H9 (cell line): ENCODE measurements at regions not wholly inside any gene's neighbourhood (a gene's known extent, or its start where the extent isn't known, plus 50 kb on each side); places are given as distances from the start of the nearest gene placed in this dataset.
A peak's percentile ranks its signal among the peaks of the same experiment; 100 is the strongest.

ENCODE experiments used
- DNase-seq: peaks from one replicate; pipeline ENCODE4 v3.0.0-alpha.2; 2017
- H2AFZ ChIP-seq: one replicate; pipeline ENCODE4 v1.6.1; 2013; ENCODE audit warnings: mild to moderate bottlenecking, low read length, control low read depth, moderate library complexity
- H2AK5ac ChIP-seq: 2 replicates; pipeline ENCODE4 v1.6.1; 2013; ENCODE audit warnings: low read length, control low read depth, mixed read lengths; ENCODE audit not compliant: insufficient read length
- H2BK120ac ChIP-seq: one replicate; pipeline ENCODE4 v1.6.1; 2013; ENCODE audit warnings: low read depth, mild to moderate bottlenecking, low read length, control low read depth, inconsistent platforms; ENCODE audit not compliant: poor library complexity, severe bottlenecking
- H2BK12ac ChIP-seq: 2 replicates; pipeline ENCODE4 v1.6.1; 2013; ENCODE audit warnings: low read length, control low read depth, mixed read lengths, low read depth; ENCODE audit not compliant: insufficient read length
- H2BK15ac ChIP-seq: 2 replicates; pipeline ENCODE4 v1.6.1; 2013; ENCODE audit warnings: low read depth, low read length, control low read depth
- H2BK20ac ChIP-seq: one replicate; pipeline ENCODE4 v1.6.1; 2013; ENCODE audit warnings: low read depth, mild to moderate bottlenecking, low read length, control low read depth, inconsistent platforms; ENCODE audit not compliant: poor library complexity, severe bottlenecking
- H2BK5ac ChIP-seq: 2 replicates; pipeline ENCODE4 v1.6.1; 2013; ENCODE audit warnings: low read length, control low read depth, mixed read lengths; ENCODE audit not compliant: insufficient read length
- H3K14ac ChIP-seq: 2 replicates; pipeline ENCODE4 v1.6.1; 2013; ENCODE audit warnings: low read length, control low read depth; ENCODE audit not compliant: insufficient read depth
- H3K18ac ChIP-seq: 2 replicates; pipeline ENCODE4 v1.6.1; 2013; ENCODE audit warnings: low read depth, mild to moderate bottlenecking, mixed read lengths, low read length, control low read depth; ENCODE audit not compliant: insufficient read length
- H3K23ac ChIP-seq: 2 replicates; pipeline ENCODE4 v1.6.1; 2013; ENCODE audit warnings: low read length, control low read depth, mixed read lengths, low read depth; ENCODE audit not compliant: insufficient read length
- H3K23me2 ChIP-seq: 2 replicates; pipeline ENCODE4 v1.6.1; 2013; ENCODE audit warnings: low read depth, mild to moderate bottlenecking, mixed read lengths, low read length, control low read depth; ENCODE audit not compliant: insufficient read length, poor library complexity, severe bottlenecking
- H3K27ac ChIP-seq: 2 replicates; pipeline ENCODE4 v1.5.1; 2013; ENCODE audit warnings: low read length, control low read depth, mixed read lengths, low read depth; ENCODE audit not compliant: insufficient read length
- H3K27me3 ChIP-seq: 2 replicates; pipeline ENCODE4 v1.6.1; 2013; ENCODE audit warnings: low read length, control low read depth, inconsistent platforms; ENCODE audit not compliant: insufficient read depth
- H3K4ac ChIP-seq: 2 replicates; pipeline ENCODE4 v1.6.1; 2013; ENCODE audit warnings: low read depth, mild to moderate bottlenecking, control low read depth, inconsistent platforms, low read length, moderate library complexity
- H3K4me1 ChIP-seq: 2 replicates; pipeline ENCODE4 v1.6.1; 2013; ENCODE audit warnings: low read length, control low read depth, inconsistent platforms; ENCODE audit not compliant: insufficient read depth
- H3K4me2 ChIP-seq: 2 replicates; pipeline ENCODE4 v1.6.1; 2013; ENCODE audit warnings: low read length, control low read depth, mixed read lengths; ENCODE audit not compliant: insufficient read length, insufficient read depth
- H3K56ac ChIP-seq: 2 replicates; pipeline ENCODE4 v1.6.1; 2013; ENCODE audit warnings: low read depth, mild to moderate bottlenecking, mixed read lengths, low read length, control low read depth; ENCODE audit not compliant: insufficient read length
- H3K79me1 ChIP-seq: 2 replicates; pipeline ENCODE4 v1.6.1; 2013; ENCODE audit warnings: low read depth, mild to moderate bottlenecking, moderate library complexity, low read length, control low read depth, inconsistent platforms; ENCODE audit not compliant: insufficient read depth, poor library complexity, severe bottlenecking
- H3K79me2 ChIP-seq: 2 replicates; pipeline ENCODE4 v1.6.1; 2013; ENCODE audit warnings: low read length, control low read depth, inconsistent platforms; ENCODE audit not compliant: insufficient read depth
- H3K9ac ChIP-seq: 2 replicates; pipeline ENCODE4 v1.6.1; 2013; ENCODE audit warnings: low read length, control low read depth, mixed read lengths; ENCODE audit not compliant: insufficient read length; ENCODE audit errors: extremely low read depth
- H3K9me3 ChIP-seq: one replicate; pipeline ENCODE4 v1.6.1; 2013; ENCODE audit warnings: low read depth, low read length, inconsistent platforms; ENCODE audit not compliant: control insufficient read depth
- H3T11ph ChIP-seq: one replicate; pipeline ENCODE4 v1.6.1; 2013; ENCODE audit warnings: mild to moderate bottlenecking, low read length, control low read depth, inconsistent platforms
- H4K20me1 ChIP-seq: one replicate; pipeline ENCODE4 v1.6.1; 2013; ENCODE audit not compliant: control insufficient read depth, insufficient read length, insufficient read depth
- H4K5ac ChIP-seq: 2 replicates; pipeline ENCODE4 v1.6.1; 2013; ENCODE audit warnings: low read depth, mild to moderate bottlenecking, mixed read lengths, low read length, control low read depth; ENCODE audit not compliant: insufficient read length
- H4K8ac ChIP-seq: replicated peaks from 2 replicates; pipeline ENCODE4 v1.6.1; 2013; ENCODE audit warnings: low read length, control low read depth, mixed read lengths, low read depth; ENCODE audit not compliant: insufficient read length
- H4K91ac ChIP-seq: 2 replicates; pipeline ENCODE4 v1.6.1; 2013; ENCODE audit warnings: low read depth, mild to moderate bottlenecking, moderate library complexity, mixed read lengths, low read length, control low read depth; ENCODE audit not compliant: insufficient read length
- H3K27ac Mint-ChIP-seq, 3 experiments: 2 replicates in 2 of 3; 3 replicates in 1 of 3; pipeline ENCODE4 v1.8.0; 2020 to 2021; ENCODE audit warnings: mixed read lengths in 3 of 3, mild to moderate bottlenecking in 1 of 3, moderate library complexity in 1 of 3
- H3K27me3 Mint-ChIP-seq: 2 replicates; pipeline ENCODE4 v1.8.0; 2021; ENCODE audit warnings: low read depth, mild to moderate bottlenecking, moderate library complexity, mixed read lengths
- H3K36me3 Mint-ChIP-seq, 3 experiments: 2 replicates in 2 of 3; 3 replicates in 1 of 3; pipeline ENCODE4 v1.8.0; 2020 to 2021; ENCODE audit warnings: low read depth in 3 of 3, mixed read lengths in 3 of 3; ENCODE audit not compliant: insufficient read depth in 1 of 3
- H3K4me1 Mint-ChIP-seq, 2 experiments: 2 replicates each; pipeline ENCODE4 v1.8.0; 2020; ENCODE audit warnings: mixed read lengths in 2 of 2
- H3K4me3 Mint-ChIP-seq, 2 experiments: 2 replicates in 1 of 2; 3 replicates in 1 of 2; pipeline ENCODE4 v1.8.0; 2020 to 2021; ENCODE audit warnings: mild to moderate bottlenecking in 2 of 2, mixed read lengths in 2 of 2, moderate library complexity in 1 of 2
- H3K9me3 Mint-ChIP-seq, 2 experiments: 2 replicates in 1 of 2; 3 replicates in 1 of 2; pipeline ENCODE4 v1.8.0; 2020; ENCODE audit warnings: mild to moderate bottlenecking in 2 of 2, mixed read lengths in 2 of 2, moderate library complexity in 1 of 2
- CTCF ChIP-seq: fragments of 200-600 bp; sonication (generic); conservative IDR thresholded peaks from 3 replicates; pipeline ENCODE4 v1.8.0; 2021; ENCODE audit warnings: antibody characterized with exemption, mild to moderate bottlenecking
- WGBS: extraction: QIAGEN DNeasy Blood & Tissue Kit; methylation state at CpG from one replicate; pipeline ENCODE4 v1.1.7; 2013; ENCODE audit warnings: missing lambda C conversion rate, low lambda C conversion rate, mixed read lengths; ENCODE audit not compliant: insufficient read length; ENCODE audit errors: extremely low coverage; 5-methylcytosine and 5-hydroxymethylcytosine counted together

GRCh38 chr15:66628976-66629723 lies 63.4 kb upstream of the LCTL start:
- no peak for DNase-seq
- Histone ChIP-seq H3K14ac (no peak overlapping the region), H2BK5ac (no peak overlapping the region), H3K4me1 (peaks cover 8% of the 10 kb centered on the region; the same call in 1 of the 2 replicates), H3K56ac (no peak overlapping the region), H4K8ac (no peak overlapping the region), H3K79me1 (no peaks in the 10 kb centered on the region), H4K5ac (no peak overlapping the region), H2BK20ac (no peak overlapping the region), H4K91ac (no peak overlapping the region), H3K79me2 (no peaks in the 10 kb centered on the region), H2BK12ac (no peak overlapping the region), H2AK5ac (no peak overlapping the region), H3K4ac (no peak overlapping the region), H3K23me2 (no peaks in the 10 kb centered on the region), H4K20me1 (no peaks in the 10 kb centered on the region), H3K4me2 (no peak overlapping the region), H2BK15ac (no peak overlapping the region), H3K18ac (no peak overlapping the region), H3K27me3 (no peaks in the 10 kb centered on the region), H2BK120ac (no peak overlapping the region), H3K27ac (no peak overlapping the region), H3K9me3 (no peaks in the 10 kb centered on the region), H3K9ac (no peak overlapping the region), H3K23ac (no peak overlapping the region), H3T11ph (no peak overlapping the region), H2AFZ (no peak overlapping the region)
- Mint-ChIP-seq H3K4me3 (no peak overlapping the region), H3K27ac (peak overlapping the region in 2 of 3 experiments; percentile 41 to 76; a peak in 2 of 7 replicates), H3K4me1 (peaks cover 49 to 70% of the 10 kb centered on the region in 2 experiments), H3K9me3 (no peaks in the 10 kb centered on the region), H3K27me3 (no peaks in the 10 kb centered on the region; the same call in 1 of the 2 replicates), H3K36me3 (no peaks in the 10 kb centered on the region)
- no CpG with 5 or more reads among the region's 8 CpGs for WGBS
- no peak for TF ChIP-seq CTCF
